ENCODE measurements at regions not wholly inside any gene's neighbourhood (a gene's known extent, or its start where the extent isn't known, plus 50 kb on each side); places are given as distances from the start of the nearest gene placed in this dataset.

- TF ChIP-seq, protein P1, sequence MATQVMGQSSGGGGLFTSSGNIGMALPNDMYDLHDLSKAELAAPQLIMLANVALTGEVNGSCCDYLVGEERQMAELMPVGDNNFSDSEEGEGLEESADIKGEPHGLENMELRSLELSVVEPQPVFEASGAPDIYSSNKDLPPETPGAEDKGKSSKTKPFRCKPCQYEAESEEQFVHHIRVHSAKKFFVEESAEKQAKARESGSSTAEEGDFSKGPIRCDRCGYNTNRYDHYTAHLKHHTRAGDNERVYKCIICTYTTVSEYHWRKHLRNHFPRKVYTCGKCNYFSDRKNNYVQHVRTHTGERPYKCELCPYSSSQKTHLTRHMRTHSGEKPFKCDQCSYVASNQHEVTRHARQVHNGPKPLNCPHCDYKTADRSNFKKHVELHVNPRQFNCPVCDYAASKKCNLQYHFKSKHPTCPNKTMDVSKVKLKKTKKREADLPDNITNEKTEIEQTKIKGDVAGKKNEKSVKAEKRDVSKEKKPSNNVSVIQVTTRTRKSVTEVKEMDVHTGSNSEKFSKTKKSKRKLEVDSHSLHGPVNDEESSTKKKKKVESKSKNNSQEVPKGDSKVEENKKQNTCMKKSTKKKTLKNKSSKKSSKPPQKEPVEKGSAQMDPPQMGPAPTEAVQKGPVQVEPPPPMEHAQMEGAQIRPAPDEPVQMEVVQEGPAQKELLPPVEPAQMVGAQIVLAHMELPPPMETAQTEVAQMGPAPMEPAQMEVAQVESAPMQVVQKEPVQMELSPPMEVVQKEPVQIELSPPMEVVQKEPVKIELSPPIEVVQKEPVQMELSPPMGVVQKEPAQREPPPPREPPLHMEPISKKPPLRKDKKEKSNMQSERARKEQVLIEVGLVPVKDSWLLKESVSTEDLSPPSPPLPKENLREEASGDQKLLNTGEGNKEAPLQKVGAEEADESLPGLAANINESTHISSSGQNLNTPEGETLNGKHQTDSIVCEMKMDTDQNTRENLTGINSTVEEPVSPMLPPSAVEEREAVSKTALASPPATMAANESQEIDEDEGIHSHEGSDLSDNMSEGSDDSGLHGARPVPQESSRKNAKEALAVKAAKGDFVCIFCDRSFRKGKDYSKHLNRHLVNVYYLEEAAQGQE (IDR thresholded peaks at IDR 0.05; ENCODE audit: insufficient read depth in 1 of 2, low read depth in 2 of 2, low read length in 2 of 2), result no peak
- TF ChIP-seq TAF1 (IDR thresholded peaks at IDR 0.05; ENCODE audit: borderline replicate concordance, insufficient read depth, low read length) (no peak), POLR2AphosphoS5 (IDR thresholded peaks at IDR 0.05; ENCODE audit: low read depth, low read length) (no peak), FOXP2 (optimal IDR thresholded peaks at IDR 0.05; ENCODE audit: borderline replicate concordance, extremely low read depth, extremely low read length, insufficient read depth) (no peak), SIN3A (IDR thresholded peaks at IDR 0.05; ENCODE audit: borderline replicate concordance, insufficient read depth, low read length) (no peak)
These were observed 134.3 kb downstream of the SOCS6 start for GRCh38 chr18:70423120-70423519.

GRCh38 chr18:70422391-70422965 lies 133.6 kb downstream of the SOCS6 start:
- 0 out of 2 replicates have a peak, but pooled peaks have one; percentile 12 for TF ChIP-seq TAF1 (IDR thresholded peaks at IDR 0.05; ENCODE audit: borderline replicate concordance, insufficient read depth, low read length)
- TF ChIP-seq FOXP2 (optimal IDR thresholded peaks at IDR 0.05; ENCODE audit: borderline replicate concordance, extremely low read depth, extremely low read length, insufficient read depth), result no peak

DNA sequence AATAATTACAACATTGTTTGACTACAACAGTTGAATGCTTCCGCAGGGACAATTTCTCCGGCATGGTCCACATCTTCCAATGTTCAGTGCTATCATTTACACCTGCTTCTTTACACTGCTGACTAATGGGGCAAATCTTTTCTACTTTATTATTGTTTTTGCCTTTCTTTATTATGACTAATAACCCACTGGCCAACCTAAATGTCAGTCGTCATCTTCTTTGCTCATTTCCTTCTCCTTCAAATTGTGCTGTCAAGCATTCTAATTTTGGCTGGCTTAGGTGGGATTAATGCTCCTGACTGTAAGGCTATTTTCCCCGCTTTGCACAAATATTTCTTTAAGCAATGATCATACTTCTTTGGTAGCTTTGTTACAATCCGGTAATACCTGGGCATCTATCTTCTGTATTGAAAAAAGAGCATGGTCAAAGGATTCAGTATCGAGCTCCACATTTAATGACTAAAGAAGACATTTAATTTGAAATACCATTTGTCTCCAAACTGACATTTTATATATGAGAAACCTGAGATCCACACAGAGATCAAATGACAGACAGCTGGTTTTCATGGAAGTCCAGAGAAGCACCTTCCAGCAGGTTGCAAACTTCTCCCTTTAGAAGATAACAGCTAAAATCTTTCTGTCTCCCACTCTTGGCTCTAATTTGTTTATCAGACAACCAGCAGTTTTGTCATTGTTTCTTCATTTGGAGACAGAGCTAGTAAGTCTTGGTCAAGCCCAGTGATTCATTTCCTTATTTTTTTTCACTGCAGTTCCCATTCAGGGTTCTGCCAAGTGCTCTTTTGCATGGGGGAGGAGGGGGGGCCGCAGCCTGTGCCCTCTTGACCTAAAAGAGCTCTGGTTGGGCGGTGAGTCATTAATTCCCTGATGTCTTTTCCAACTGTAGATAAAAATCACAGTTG lies 132.9 kb downstream of the SOCS6 start:
- TF ChIP-seq, protein P1 (IDR thresholded peaks at IDR 0.05; ENCODE audit: insufficient read depth in 1 of 2, low read depth in 2 of 2, low read length in 2 of 2), result peak in 1 of 2 experiments; percentile 77; a peak in 2 of 4 replicates
- TF ChIP-seq TAF1 (IDR thresholded peaks at IDR 0.05; ENCODE audit: borderline replicate concordance, insufficient read depth, low read length) (peak; percentile 55; the same call in 1 of the 2 replicates), FOXP2 (optimal IDR thresholded peaks at IDR 0.05; ENCODE audit: borderline replicate concordance, extremely low read depth, extremely low read length, insufficient read depth) (no peak), SIN3A (IDR thresholded peaks at IDR 0.05; ENCODE audit: borderline replicate concordance, insufficient read depth, low read length) (peak; percentile 94; the same call in 1 of the 2 replicates), POLR2AphosphoS5 (IDR thresholded peaks at IDR 0.05; ENCODE audit: low read depth, low read length) (peak; percentile 51; the same call in 1 of the 2 replicates)

- TF ChIP-seq, protein P1 (IDR thresholded peaks at IDR 0.05; ENCODE audit: insufficient read depth in 1 of 2, low read depth in 2 of 2, low read length in 2 of 2), result no peak
- 0 out of 2 replicates have a peak, but pooled peaks have one; percentile 47 for TF ChIP-seq SIN3A (IDR thresholded peaks at IDR 0.05; ENCODE audit: borderline replicate concordance, insufficient read depth, low read length)
- no peak for TF ChIP-seq FOXP2 (optimal IDR thresholded peaks at IDR 0.05; ENCODE audit: borderline replicate concordance, extremely low read depth, extremely low read length, insufficient read depth)
These were observed 131.5 kb downstream of the SOCS6 start for GRCh38 chr18:70420146-70420898.

DNA sequence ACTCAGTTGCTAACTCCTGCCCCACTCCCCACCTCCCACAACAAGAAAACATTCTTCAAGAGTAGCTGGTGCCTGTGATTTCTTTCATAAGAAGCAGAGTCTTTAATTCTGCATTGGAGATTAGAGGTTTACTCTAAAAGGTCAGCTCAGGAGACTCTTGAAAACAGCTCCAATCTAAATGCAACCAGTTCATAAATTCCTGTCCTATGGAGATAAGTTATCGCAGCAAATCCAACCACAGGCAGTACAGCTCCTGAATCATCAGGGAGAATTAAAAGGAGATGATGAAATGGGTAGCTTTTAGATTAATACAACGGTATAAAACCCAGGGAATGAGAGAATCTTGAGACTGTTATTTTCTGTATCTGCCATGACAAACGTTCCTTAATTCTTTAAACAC lies 130.7 kb downstream of the SOCS6 start:
- TF ChIP-seq TAF1 (IDR thresholded peaks at IDR 0.05; ENCODE audit: borderline replicate concordance, insufficient read depth, low read length) (no peak), POLR2AphosphoS5 (IDR thresholded peaks at IDR 0.05; ENCODE audit: low read depth, low read length) (no peak), SIN3A (IDR thresholded peaks at IDR 0.05; ENCODE audit: borderline replicate concordance, insufficient read depth, low read length) (no peak), FOXP2 (optimal IDR thresholded peaks at IDR 0.05; ENCODE audit: borderline replicate concordance, extremely low read depth, extremely low read length, insufficient read depth) (no peak)
- TF ChIP-seq, protein P1 (IDR thresholded peaks at IDR 0.05; ENCODE audit: insufficient read depth in 1 of 2, low read depth in 2 of 2, low read length in 2 of 2), result no peak

Data from PFSK-1 (cell line).